Panc1 (cell line): ENCODE measurements at regions not wholly inside any gene's neighbourhood (a gene's known extent, or its start where the extent isn't known, plus 50 kb on each side); places are given as distances from the start of the nearest gene placed in this dataset.

Experiments
- ATAC-seq: fragments of 200-7000 bp; cut with Tn5 transposase; 2 replicates; pipeline ENCODE4 v1.9.1; 2020; ENCODE audit warnings: mild to moderate bottlenecking, moderate library complexity
- BruUV-seq: library from RNA; stranded (reverse); fragments of 400-500 nt; replicated peaks from 2 replicates; lab custom pipeline; 2021; lab: Mats Ljungman, UMichigan
- CTCF ChIA-PET: fragments of 300-600 bp; sonication (Branson Sonifier 250); formaldehyde crosslinking; loops from one replicate; lab custom pipeline; 2022; ENCODE audit warnings: antibody characterized with exemption; lab: Charles Lee
- POLR2A ChIA-PET: fragments of 300-600 bp; sonication (Branson Sonifier 250); formaldehyde crosslinking; loops from one replicate; lab custom pipeline; 2022; ENCODE audit warnings: antibody characterized with exemption; lab: Charles Lee
- DNase-seq: peaks from one replicate; pipeline ENCODE4 v3.0.0-alpha.2; 2010; ENCODE audit warnings: low read depth, low spot score
- H3K27ac ChIP-seq: 2 replicates; pipeline ENCODE4 v1.5.1; 2011; ENCODE audit warnings: mild to moderate bottlenecking, low read length, inconsistent platforms
- H3K27me3 ChIP-seq: fragments of 200-500 bp; sonication (Bioruptor generic); 2 replicates; pipeline ENCODE4 v1.6.0; 2014; ENCODE audit warnings: low read length, inconsistent platforms; ENCODE audit not compliant: control insufficient read depth, insufficient read depth
- H3K36me3 ChIP-seq: fragments of 200-500 bp; sonication (Bioruptor generic); 2 replicates; pipeline ENCODE4 v1.5.1; 2014; ENCODE audit warnings: inconsistent platforms, mild to moderate bottlenecking, low read length, moderate library complexity; ENCODE audit not compliant: control insufficient read depth, insufficient read depth
- H3K4me1 ChIP-seq: 2 replicates; pipeline ENCODE4 v1.5.1; 2011; ENCODE audit warnings: inconsistent platforms, mild to moderate bottlenecking, low read length, moderate library complexity; ENCODE audit not compliant: control insufficient read depth, insufficient read depth
- H3K4me3 ChIP-seq, 2 experiments: 2 replicates each; pipeline ENCODE4 v1.5.1; 2011 to 2012; ENCODE audit warnings: low read depth in 2 of 2, low read length in 2 of 2, mild to moderate bottlenecking in 2 of 2, inconsistent platforms in 1 of 2, moderate library complexity in 1 of 2
- H3K9me3 ChIP-seq: fragments of 200-500 bp; sonication (Bioruptor generic); 2 replicates; pipeline ENCODE4 v1.5.1; 2014; ENCODE audit warnings: low read depth, mild to moderate bottlenecking, inconsistent platforms, low read length, moderate library complexity; ENCODE audit not compliant: control insufficient read depth, insufficient read depth
- CTCF ChIP-seq: fragments of 450-650 bp; IDR thresholded peaks from 2 replicates; pipeline ENCODE4 v1.5.1; 2017; ENCODE audit warnings: mild to moderate bottlenecking
- POLR2AphosphoS5 ChIP-seq: IDR thresholded peaks from 2 replicates; pipeline ENCODE4 v1.6.1; 2012; ENCODE audit warnings: mild to moderate bottlenecking, low read depth, low read length, moderate library complexity
- REST ChIP-seq, 2 experiments: IDR thresholded peaks; 2 replicates each; pipeline ENCODE4 v1.6.1; 2011 to 2012; ENCODE audit warnings: low read depth in 2 of 2, control low read depth in 1 of 2, low read length in 1 of 2, mild to moderate bottlenecking in 1 of 2, moderate library complexity in 1 of 2; ENCODE audit not compliant: insufficient read depth in 1 of 2
- SIN3A ChIP-seq: IDR thresholded peaks from 2 replicates; pipeline ENCODE4 v1.6.1; 2012; ENCODE audit warnings: low read depth, mild to moderate bottlenecking, low read length, moderate library complexity, borderline replicate concordance; ENCODE audit not compliant: insufficient read depth
- TCF7L2 ChIP-seq: IDR thresholded peaks from 2 replicates; pipeline ENCODE4 v1.6.1; 2011; ENCODE audit warnings: mild to moderate bottlenecking, low read depth, low read length, inconsistent platforms
- in situ Hi-C: cut with HindIII; loops from 2 replicates; pipeline ENCODE4 v1.10.0; 2016; ENCODE audit warnings: low sequenced_read_pairs, low pct_unique_long_range_greater_than_20kb
- intact Hi-C: fragments of 100-400 bp; cut with micrococcal nuclease; formaldehyde crosslinking; loops from one replicate; pipeline ENCODE4 v1.10.0; 2022; ENCODE audit not compliant: unreplicated experiment

- no peaks in the 10 kb centered on the region for H3K36me3 ChIP-seq
- H3K27ac ChIP-seq: no peak overlapping the region
- no peak overlapping the region for H3K4me3 ChIP-seq
- no TSS peak for BruUV-seq
- no peaks in the 10 kb centered on the region for H3K4me1 ChIP-seq
- H3K9me3 ChIP-seq: no peaks in the 10 kb centered on the region
- ATAC-seq: no peak
- no peak for DNase-seq
- intact Hi-C loops: no loop called here
- ChIA-PET POLR2A (no interaction called here), CTCF (no interaction called here)
- no peaks in the 10 kb centered on the region for H3K27me3 ChIP-seq
- TF ChIP-seq POLR2AphosphoS5 (no peak), REST (IDR thresholded peaks at IDR 0.05; ENCODE audit: insufficient read depth in 1 of 2, low read depth in 2 of 2, low read length in 1 of 2) (no peak), SIN3A (no peak), CTCF (no peak), TCF7L2 (no peak)
- in situ Hi-C loops: no loop called here
These were observed 111.5 kb upstream of the PTCHD1 start for GRCh38 chrX:23223169-23223568.

GRCh38 chrX:23228454-23228853, 106.2 kb upstream of the PTCHD1 start:
- Histone ChIP-seq H3K27ac (no peak overlapping the region), H3K9me3 (no peaks in the 10 kb centered on the region), H3K27me3 (no peaks in the 10 kb centered on the region), H3K4me1 (no peaks in the 10 kb centered on the region), H3K4me3 (no peak overlapping the region), H3K36me3 (no peaks in the 10 kb centered on the region)
- no peak for ATAC-seq
- no peak for TF ChIP-seq SIN3A
- no peak for TF ChIP-seq TCF7L2
- ChIA-PET CTCF (no interaction called here), POLR2A (no interaction called here)
- in situ Hi-C loops (no loop called here), intact Hi-C loops (no loop called here)
- DNase-seq: no peak
- BruUV-seq: no TSS peak

- CTCF ChIA-PET: no interaction called here
- intact Hi-C loops (no loop called here), in situ Hi-C loops (no loop called here)
- no peak for TF ChIP-seq CTCF
- Histone ChIP-seq H3K9me3 (no peaks in the 10 kb centered on the region), H3K4me1 (no peaks in the 10 kb centered on the region), H3K27me3 (no peaks in the 10 kb centered on the region), H3K36me3 (no peaks in the 10 kb centered on the region), H3K27ac (no peak overlapping the region), H3K4me3 (no peak overlapping the region)
- POLR2A ChIA-PET: no interaction called here
- BruUV-seq: no TSS peak
- DNase-seq (no peak), ATAC-seq (no peak)
These were observed 105.7 kb upstream of the PTCHD1 start for GRCh38 chrX:23228950-23229448.
